Tibial artery (tissue), 4 donors: ENCODE measurements at regions not wholly inside any gene's neighbourhood (a gene's known extent, or its start where the extent isn't known, plus 50 kb on each side); places are given as distances from the start of the nearest gene placed in this dataset.
"Not testable (repeated sequence)": the region's sequence is repeated elsewhere in the genome, so short reads cannot be mapped to it uniquely, and the experiment has no call there.

Experiments
- DNase-seq, 2 donors: peaks; one replicate each; pipeline ENCODE4 v3.0.0-alpha.2; 2019
- H3K27ac ChIP-seq, 2 donors: fragments of 200-600 bp; sonication (generic) in 1 of 2; 1 replicate in 1 of 2; 2 replicates in 1 of 2; pipeline ENCODE4 v1.5.1; 2018 to 2019; ENCODE audit warnings: mild to moderate bottlenecking in 1 of 2
- H3K27me3 ChIP-seq, 2 donors: fragments of 200-600 bp; sonication (generic) in 1 of 2; one replicate each; pipeline versions ENCODE4 v1.5.1 to v1.6.0; 2016 to 2019
- H3K36me3 ChIP-seq, 3 donors: fragments of 200-600 bp; sonication (generic) in 2 of 3; one replicate each; pipeline ENCODE4 v1.5.1; 2016 to 2019; ENCODE audit warnings: mild to moderate bottlenecking in 2 of 3
- H3K4me1 ChIP-seq, 4 donors: fragments of 200-600 bp; sonication (generic) in 2 of 4; 1 replicate in 3 of 4; 2 replicates in 1 of 4; pipeline ENCODE4 v1.5.1; 2016 to 2019
- H3K4me3 ChIP-seq, 2 donors: fragments of 200-600 bp; sonication (generic) in 1 of 2; 1 replicate in 1 of 2; 2 replicates in 1 of 2; pipeline ENCODE4 v1.5.1; 2018 to 2019; ENCODE audit warnings: mild to moderate bottlenecking in 2 of 2
- H3K9me3 ChIP-seq, 3 donors: fragments of 200-600 bp; sonication (generic) in 1 of 3; one replicate each; pipeline ENCODE4 v1.5.1; 2016 to 2019
- CTCF ChIP-seq, 2 experiments: fragments of 200-600 bp in 1 of 2; fragments of 450-650 bp in 1 of 2; IDR thresholded peaks; one replicate each; pipeline ENCODE4 v1.5.1; 2017 to 2019; ENCODE audit warnings: antibody characterized with exemption in 2 of 2, mild to moderate bottlenecking in 1 of 2, moderate library complexity in 1 of 2
- intact Hi-C: fragments of 100-400 bp; cut with DNase I; formaldehyde crosslinking; loops from one replicate; pipeline ENCODE4 v1.15.0; 2023; ENCODE audit warnings: low total_unique reads

GRCh38 chr1:182331387-182331786 is 60.2 kb downstream of the GLUL start:
- Histone ChIP-seq H3K4me1 (no peaks in the 10 kb centered on the region), H3K9me3 (no peaks in the 10 kb centered on the region), H3K4me3 (no peak overlapping the region), H3K27me3 (peaks cover 0 to 1% of the 10 kb centered on the region in 2 donors), H3K27ac (no peak overlapping the region), H3K36me3 (no peaks in the 10 kb centered on the region)
- TF ChIP-seq CTCF (IDR thresholded peaks at IDR 0.05) = no peak
- intact Hi-C loops = no loop called here
- DNase-seq = no peak

GRCh38 chr1:182330303-182330702 is 61.3 kb downstream of the GLUL start:
- intact Hi-C loops = no loop called here
- H3K9me3 ChIP-seq = no peaks in the 10 kb centered on the region
- H3K27me3 ChIP-seq = no peaks in the 10 kb centered on the region
- no peaks in the 10 kb centered on the region for H3K36me3 ChIP-seq
- no peak for TF ChIP-seq CTCF (IDR thresholded peaks at IDR 0.05)
- no peak overlapping the region for H3K27ac ChIP-seq
- no peak overlapping the region for H3K4me3 ChIP-seq
- no peaks in the 10 kb centered on the region for H3K4me1 ChIP-seq
- DNase-seq = peak in 1 of 2 donors; percentile 73

GRCh38 chr1:182329471-182329870 is 62.1 kb downstream of the GLUL start:
- Histone ChIP-seq H3K4me3 (no peak overlapping the region), H3K27me3 (no peaks in the 10 kb centered on the region), H3K27ac (no peak overlapping the region), H3K4me1 (no peaks in the 10 kb centered on the region), H3K9me3 (no peaks in the 10 kb centered on the region), H3K36me3 (no peaks in the 10 kb centered on the region)
- no peak for TF ChIP-seq CTCF (IDR thresholded peaks at IDR 0.05)
- intact Hi-C loops = no loop called here
- no peak for DNase-seq

- no peaks in the 10 kb centered on the region for H3K27me3 ChIP-seq
- no peak for TF ChIP-seq CTCF (IDR thresholded peaks at IDR 0.05)
- H3K27ac ChIP-seq = no peak overlapping the region
- H3K4me1 ChIP-seq = no peaks in the 10 kb centered on the region
- DNase-seq = no peak
- intact Hi-C loops = no loop called here
- H3K4me3 ChIP-seq = no peak overlapping the region
- no peaks in the 10 kb centered on the region for H3K9me3 ChIP-seq
- H3K36me3 ChIP-seq = no peaks in the 10 kb centered on the region
Measured at GRCh38 chr1:182328591-182328990, 63.0 kb downstream of the GLUL start.

- no peak for DNase-seq
- no peaks in the 10 kb centered on the region for H3K36me3 ChIP-seq
- H3K4me1 ChIP-seq = no peaks in the 10 kb centered on the region
- intact Hi-C loops = no loop called here
- no peak overlapping the region for H3K27ac ChIP-seq
- H3K9me3 ChIP-seq = no peaks in the 10 kb centered on the region
- no peaks in the 10 kb centered on the region for H3K27me3 ChIP-seq
- no peak for TF ChIP-seq CTCF (IDR thresholded peaks at IDR 0.05)
- no peak overlapping the region for H3K4me3 ChIP-seq
Measured at GRCh38 chr1:182325339-182325738, 66.3 kb downstream of the GLUL start.

- H3K36me3 ChIP-seq, DNase-seq, intact Hi-C loops, H3K27me3 ChIP-seq, H3K4me3 ChIP-seq, H3K27ac ChIP-seq, H3K9me3 ChIP-seq: not testable (repeated sequence)
- peaks cover 0 to 16% (median 11%) of the 10 kb centered on the region in 4 donors for H3K4me1 ChIP-seq
Measured at GRCh38 chr1:182321532-182321931, 70.1 kb downstream of the GLUL start.
